ENCODE measurements at regions not wholly inside any gene's neighbourhood (a gene's known extent, or its start where the extent isn't known, plus 50 kb on each side); places are given as distances from the start of the nearest gene placed in this dataset.

- Mint-ChIP-seq H3K27ac (ENCODE audit: unreplicated experiment) (no peak overlapping the region), H3K4me3 (ENCODE audit: unreplicated experiment) (no peak overlapping the region), H3K9me3 (ENCODE audit: low read depth) (peaks cover 5% of the 10 kb centered on the region), H3K27me3 (ENCODE audit: low read depth) (no peaks in the 10 kb centered on the region), H3K4me1 (ENCODE audit: low read depth) (peaks cover 14% of the 10 kb centered on the region), H3K36me3 (ENCODE audit: low read depth) (no peaks in the 10 kb centered on the region)
- DNase-seq (ENCODE audit: low spot score), result no peak
- TF ChIP-seq CTCF (IDR thresholded peaks at IDR 0.05), result no peak
These were observed 396.6 kb upstream of the NBEA start for GRCh38 chr13:34545461-34545860.

GRCh38 chr13:34546344-34547250 lies 395.5 kb upstream of the NBEA start:
- DNase-seq (ENCODE audit: low spot score), result no peak
- peaks cover 14% of the 10 kb centered on the region for H3K4me1 Mint-ChIP-seq (ENCODE audit: low read depth)
- no peak overlapping the region for H3K4me3 Mint-ChIP-seq (ENCODE audit: unreplicated experiment)
- no peak overlapping the region for H3K27ac Mint-ChIP-seq (ENCODE audit: unreplicated experiment)
- no peaks in the 10 kb centered on the region for H3K36me3 Mint-ChIP-seq (ENCODE audit: low read depth)
- no peaks in the 10 kb centered on the region for H3K27me3 Mint-ChIP-seq (ENCODE audit: low read depth)
- H3K9me3 Mint-ChIP-seq (ENCODE audit: low read depth), result peaks cover 5% of the 10 kb centered on the region
- no peak for TF ChIP-seq CTCF (IDR thresholded peaks at IDR 0.05)

- H3K4me1 Mint-ChIP-seq (ENCODE audit: low read depth), result peaks cover 14% of the 10 kb centered on the region
These were observed 394.1 kb upstream of the NBEA start for GRCh38 chr13:34547929-34548328.

GRCh38 chr13:34553376-34553775 lies 388.7 kb upstream of the NBEA start:
- Mint-ChIP-seq H3K36me3 (ENCODE audit: low read depth) (no peaks in the 10 kb centered on the region), H3K4me1 (ENCODE audit: low read depth) (no peaks in the 10 kb centered on the region), H3K27ac (ENCODE audit: unreplicated experiment) (no peak overlapping the region), H3K4me3 (ENCODE audit: unreplicated experiment) (no peak overlapping the region), H3K9me3 (ENCODE audit: low read depth) (no peaks in the 10 kb centered on the region), H3K27me3 (ENCODE audit: low read depth) (no peaks in the 10 kb centered on the region)
- no peak for TF ChIP-seq CTCF (IDR thresholded peaks at IDR 0.05)
- DNase-seq (ENCODE audit: low spot score), result no peak

More at GRCh38 chr13:34547929-34548328, 394.1 kb upstream of the NBEA start:
- DNase-seq (ENCODE audit: low spot score), result no peak
- Mint-ChIP-seq H3K27me3 (ENCODE audit: low read depth) (no peaks in the 10 kb centered on the region), H3K36me3 (ENCODE audit: low read depth) (no peaks in the 10 kb centered on the region), H3K9me3 (ENCODE audit: low read depth) (peaks cover 5% of the 10 kb centered on the region), H3K4me3 (ENCODE audit: unreplicated experiment) (no peak overlapping the region), H3K27ac (ENCODE audit: unreplicated experiment) (no peak overlapping the region)
- TF ChIP-seq CTCF (IDR thresholded peaks at IDR 0.05), result no peak

- Mint-ChIP-seq H3K9me3 (ENCODE audit: low read depth) (no peaks in the 10 kb centered on the region), H3K4me1 (ENCODE audit: low read depth) (no peaks in the 10 kb centered on the region), H3K27me3 (ENCODE audit: low read depth) (no peaks in the 10 kb centered on the region), H3K27ac (ENCODE audit: unreplicated experiment) (no peak overlapping the region), H3K4me3 (ENCODE audit: unreplicated experiment) (no peak overlapping the region), H3K36me3 (ENCODE audit: low read depth) (no peaks in the 10 kb centered on the region)
- DNase-seq (ENCODE audit: low spot score), result no peak
- TF ChIP-seq CTCF (IDR thresholded peaks at IDR 0.05), result no peak
These were observed 386.1 kb upstream of the NBEA start for GRCh38 chr13:34555988-34556387.
